Dermis blood vessel endothelial cell (primary cell): ENCODE measurements at regions not wholly inside any gene's neighbourhood (a gene's known extent, or its start where the extent isn't known, plus 50 kb on each side); places are given as distances from the start of the nearest gene placed in this dataset.

ENCODE experiments used
- DNase-seq: peaks from one replicate; pipeline ENCODE4 v3.0.0; 2010

GRCh38 chr2:59963157-59963556 lies 590.3 kb downstream of the BCL11A start:
- no peak for DNase-seq

- no peak for DNase-seq
Observed at GRCh38 chr2:59961746-59962145, 591.7 kb downstream of the BCL11A start.

GRCh38 chr2:59959944-59960343 lies 593.5 kb downstream of the BCL11A start:
- DNase-seq, result no peak

- DNase-seq, result no peak
Observed at GRCh38 chr2:59957504-59957903, 596.0 kb downstream of the BCL11A start.

- no peak for DNase-seq
Observed at GRCh38 chr2:59956981-59957380, 596.5 kb downstream of the BCL11A start.

GRCh38 chr2:59947917-59948541 lies 605.4 kb downstream of the BCL11A start:
- DNase-seq, result no peak

- DNase-seq, result no peak
Observed at GRCh38 chr2:59947209-59947608, 606.2 kb downstream of the BCL11A start.

GRCh38 chr2:59939236-59939635 lies 614.2 kb downstream of the BCL11A start:
- DNase-seq, result no peak

- no peak for DNase-seq
Observed at GRCh38 chr2:59938181-59938580, 615.3 kb downstream of the BCL11A start.

GRCh38 chr2:59936048-59936447 lies 617.4 kb downstream of the BCL11A start:
- no peak for DNase-seq

- DNase-seq, result no peak
Observed at GRCh38 chr2:59935005-59935404, 618.4 kb downstream of the BCL11A start.

- no peak for DNase-seq
Observed at GRCh38 chr2:59933948-59934347, 619.5 kb downstream of the BCL11A start.

- DNase-seq, result no peak
Observed at GRCh38 chr2:59932341-59932740, 621.1 kb downstream of the BCL11A start.

GRCh38 chr2:59930430-59930829 lies 623.0 kb downstream of the BCL11A start:
- DNase-seq, result no peak

- DNase-seq, result no peak
Observed at GRCh38 chr2:59926731-59927130, 626.7 kb downstream of the BCL11A start.

- DNase-seq, result no peak
Observed at GRCh38 chr2:59925321-59925720, 628.1 kb downstream of the BCL11A start.

- DNase-seq, result no peak
Observed at GRCh38 chr2:59924346-59924745, 629.1 kb downstream of the BCL11A start.

- DNase-seq, result no peak
Observed at GRCh38 chr2:59922450-59922849, 631.0 kb downstream of the BCL11A start.

GRCh38 chr2:59921743-59922142 lies 631.7 kb downstream of the BCL11A start:
- DNase-seq, result no peak

GRCh38 chr2:59920961-59921360 lies 632.5 kb downstream of the BCL11A start:
- no peak for DNase-seq

GRCh38 chr2:59920307-59920706 lies 633.1 kb downstream of the BCL11A start:
- DNase-seq, result no peak

GRCh38 chr2:59919579-59919978 lies 633.9 kb downstream of the BCL11A start:
- DNase-seq, result no peak

- DNase-seq, result no peak
Observed at GRCh38 chr2:59912042-59912441, 641.4 kb downstream of the BCL11A start.

- DNase-seq, result no peak
Observed at GRCh38 chr2:59910166-59910565, 643.3 kb downstream of the BCL11A start.

- DNase-seq, result no peak
Observed at GRCh38 chr2:59909147-59909546, 644.3 kb downstream of the BCL11A start.
